WTC11 (cell line): ENCODE measurements at regions not wholly inside any gene's neighbourhood (a gene's known extent, or its start where the extent isn't known, plus 50 kb on each side); places are given as distances from the start of the nearest gene placed in this dataset.

Experiments used
- ATAC-seq: fragments of 200-7000 bp; cut with Tn5 transposase; 2 replicates; pipeline ENCODE4 v1.10.0; 2021; ENCODE audit warnings: mild to moderate bottlenecking, moderate library complexity
- CTCF ChIA-PET: fragments of 300-600 bp; sonication (Branson Sonifier 250); formaldehyde crosslinking; loops from one replicate; lab custom pipeline; 2021; ENCODE audit warnings: antibody characterized with exemption; lab: Charles Lee
- POLR2A ChIA-PET: fragments of 350-600 bp; sonication (Branson Sonifier 250); formaldehyde crosslinking; loops from one replicate; lab custom pipeline; 2021; ENCODE audit warnings: antibody characterized with exemption; lab: Charles Lee
- DNase-seq: peaks from one replicate; pipeline ENCODE4 v3.0.0; 2021; ENCODE audit warnings: low spot score
- H3K27ac Mint-ChIP-seq: 2 replicates; pipeline ENCODE4 v1.8.0; 2021; ENCODE audit warnings: mixed read lengths
- H3K27me3 Mint-ChIP-seq: 2 replicates; pipeline ENCODE4 v1.8.0; 2021; ENCODE audit warnings: low read depth, mild to moderate bottlenecking, moderate library complexity, mixed read lengths
- H3K36me3 Mint-ChIP-seq: 2 replicates; pipeline ENCODE4 v1.8.0; 2021; ENCODE audit warnings: mixed read lengths
- H3K4me1 Mint-ChIP-seq: 2 replicates; pipeline ENCODE4 v1.8.0; 2022; ENCODE audit warnings: mixed read lengths
- H3K4me3 Mint-ChIP-seq: 2 replicates; pipeline ENCODE4 v1.8.0; 2021; ENCODE audit warnings: mild to moderate bottlenecking, moderate library complexity, mixed read lengths
- H3K9me3 Mint-ChIP-seq: 2 replicates; pipeline ENCODE4 v1.8.0; 2021; ENCODE audit warnings: mixed read lengths
- ATF1 ChIP-seq: sonication (generic); formaldehyde crosslinking; IDR thresholded peaks from 2 replicates; pipeline ENCODE4 v1.8.1; 2023; ENCODE audit warnings: mild to moderate bottlenecking, moderate library complexity, missing genetic modification reagents
- CDX4 ChIP-seq: fragments of 250-450 bp; sonication (Bioruptor Pico); IDR thresholded peaks from 2 replicates; pipeline ENCODE4 v1.9.0; 2021; ENCODE audit warnings: moderate library complexity, mild to moderate bottlenecking, inconsistent platforms, borderline replicate concordance
- E2F5 ChIP-seq: sonication (generic); formaldehyde crosslinking; IDR thresholded peaks from 2 replicates; pipeline ENCODE4 v1.8.1; 2022; ENCODE audit warnings: mild to moderate bottlenecking, moderate library complexity, missing genetic modification reagents
- FOXJ3 ChIP-seq: sonication (generic); formaldehyde crosslinking; IDR thresholded peaks from 2 replicates; pipeline ENCODE4 v1.9.0; 2021; ENCODE audit warnings: missing genetic modification reagents, mild to moderate bottlenecking, borderline replicate concordance
- FOXP1 ChIP-seq: sonication (generic); formaldehyde crosslinking; IDR thresholded peaks from 2 replicates; pipeline ENCODE4 v1.8.0; 2022; ENCODE audit warnings: missing genetic modification reagents, mild to moderate bottlenecking, moderate library complexity, borderline replicate concordance
- IRF2 ChIP-seq: sonication (generic); formaldehyde crosslinking; IDR thresholded peaks from 2 replicates; pipeline ENCODE4 v1.8.0; 2022; ENCODE audit warnings: low read depth, missing genetic modification reagents, borderline replicate concordance
- JAZF1 ChIP-seq: fragments of 250-450 bp; sonication (Bioruptor Pico); IDR thresholded peaks from 2 replicates; pipeline ENCODE4 v1.9.0; 2021; ENCODE audit warnings: moderate library complexity, mild to moderate bottlenecking, inconsistent platforms
- NFATC4 ChIP-seq: fragments of 250-450 bp; sonication (Bioruptor Pico); IDR thresholded peaks from 2 replicates; pipeline ENCODE4 v1.9.0; 2021; ENCODE audit warnings: mild to moderate bottlenecking
- NFE2L1 ChIP-seq: sonication (generic); formaldehyde crosslinking; IDR thresholded peaks from 2 replicates; pipeline ENCODE4 v1.8.1; 2023; ENCODE audit warnings: missing genetic modification reagents
- PREB ChIP-seq: sonication (generic); formaldehyde crosslinking; IDR thresholded peaks from 2 replicates; pipeline ENCODE4 v1.8.1; 2022; ENCODE audit warnings: mild to moderate bottlenecking, missing genetic modification reagents, moderate library complexity, borderline replicate concordance
- PRRX2 ChIP-seq: fragments of 250-450 bp; sonication (Bioruptor Pico); IDR thresholded peaks from 2 replicates; pipeline ENCODE4 v1.8.0; 2021; ENCODE audit warnings: mild to moderate bottlenecking
- SMAD3 ChIP-seq: sonication (generic); formaldehyde crosslinking; IDR thresholded peaks from 2 replicates; pipeline ENCODE4 v1.8.0; 2022; ENCODE audit warnings: missing genetic modification reagents, mild to moderate bottlenecking, borderline replicate concordance
- SMAD4 ChIP-seq: sonication (generic); formaldehyde crosslinking; IDR thresholded peaks from 2 replicates; pipeline ENCODE4 v1.8.0; 2022; ENCODE audit warnings: mild to moderate bottlenecking, missing genetic modification reagents
- USF1 ChIP-seq: sonication (generic); formaldehyde crosslinking; IDR thresholded peaks from 2 replicates; pipeline ENCODE4 v1.8.0; 2022; ENCODE audit warnings: mild to moderate bottlenecking, missing genetic modification reagents
- ZNF423 ChIP-seq: fragments of 250-450 bp; sonication (Bioruptor Pico); IDR thresholded peaks from 2 replicates; pipeline ENCODE4 v2.1.2; 2022; ENCODE audit warnings: mild to moderate bottlenecking, moderate library complexity
- TF ChIP-seq, protein P1 (sequence below): sonication (generic); formaldehyde crosslinking; IDR thresholded peaks from 2 replicates; pipeline ENCODE4 v1.8.0; 2023; ENCODE audit warnings: missing genetic modification reagents
- TF ChIP-seq, protein P2 (sequence below): sonication (generic); formaldehyde crosslinking; IDR thresholded peaks from 2 replicates; pipeline ENCODE4 v1.8.1; 2023; ENCODE audit warnings: mild to moderate bottlenecking, missing genetic modification reagents, moderate library complexity
- TF ChIP-seq, protein P3 (sequence below): sonication (generic); formaldehyde crosslinking; IDR thresholded peaks from 2 replicates; pipeline ENCODE4 v1.8.0; 2022; ENCODE audit warnings: missing genetic modification reagents
- TF ChIP-seq, protein P4 (sequence below): sonication (generic); formaldehyde crosslinking; IDR thresholded peaks from 2 replicates; pipeline ENCODE4 v1.8.0; 2023; ENCODE audit warnings: mild to moderate bottlenecking, missing genetic modification reagents

DNA sequence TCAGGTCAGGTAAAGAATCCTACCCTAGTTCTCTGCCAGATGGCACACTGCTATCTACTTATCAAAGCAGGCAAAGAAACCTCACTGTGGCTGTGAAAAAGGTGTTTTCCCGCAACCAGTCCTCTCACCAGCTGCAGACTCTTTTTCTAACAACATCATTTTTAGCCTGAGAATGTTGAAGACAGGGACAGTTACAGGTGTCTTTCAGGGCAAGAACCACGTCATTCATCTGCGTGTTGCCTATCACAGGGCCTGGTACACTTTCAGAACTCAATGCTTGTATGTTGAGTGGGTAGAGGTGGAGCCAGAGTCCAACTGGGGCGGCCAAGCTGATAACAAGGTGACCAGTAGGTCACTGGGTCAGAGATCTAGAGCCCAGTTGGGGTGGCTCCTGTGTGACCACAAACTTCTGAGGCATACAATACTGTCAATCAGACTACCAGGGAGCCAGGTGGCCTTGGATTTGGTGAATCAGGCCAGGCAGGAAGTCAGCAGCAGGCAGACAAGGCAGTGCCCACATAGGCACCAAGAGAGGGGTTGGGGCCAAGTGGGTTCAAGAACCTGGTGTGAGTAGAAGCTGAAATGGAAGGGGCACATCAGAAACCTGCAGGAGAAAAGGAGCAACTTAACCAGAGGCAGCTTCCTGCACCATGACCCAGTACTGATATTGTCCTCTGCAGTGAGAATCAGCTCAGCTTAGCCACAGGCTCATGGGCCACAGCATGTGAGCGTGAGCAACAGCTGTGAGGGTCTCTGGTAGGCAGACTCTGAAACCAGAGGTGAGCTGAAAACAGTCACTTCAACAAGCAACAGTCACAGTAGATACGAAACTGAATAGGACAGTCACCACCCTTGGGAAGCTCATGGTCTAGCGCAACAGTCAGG is 123.6 kb downstream of the DTL start:
- TF ChIP-seq FOXP1 (CRISPR knock-in tag) (no peak), USF1 (CRISPR knock-in tag) (no peak), ATF1 (no peak), FOXJ3 (CRISPR knock-in tag) (no peak), NFATC4 (CRISPR knock-in tag) (no peak), IRF2 (CRISPR knock-in tag) (no peak), E2F5 (CRISPR knock-in tag) (no peak), NFE2L1 (CRISPR knock-in tag) (no peak), SMAD3 (CRISPR knock-in tag) (no peak), CDX4 (CRISPR knock-in tag) (no peak), ZNF423 (no peak), JAZF1 (CRISPR knock-in tag) (no peak), PRRX2 (CRISPR knock-in tag) (no peak), PREB (CRISPR knock-in tag) (no peak), SMAD4 (CRISPR knock-in tag) (no peak)
- TF ChIP-seq, protein P1, sequence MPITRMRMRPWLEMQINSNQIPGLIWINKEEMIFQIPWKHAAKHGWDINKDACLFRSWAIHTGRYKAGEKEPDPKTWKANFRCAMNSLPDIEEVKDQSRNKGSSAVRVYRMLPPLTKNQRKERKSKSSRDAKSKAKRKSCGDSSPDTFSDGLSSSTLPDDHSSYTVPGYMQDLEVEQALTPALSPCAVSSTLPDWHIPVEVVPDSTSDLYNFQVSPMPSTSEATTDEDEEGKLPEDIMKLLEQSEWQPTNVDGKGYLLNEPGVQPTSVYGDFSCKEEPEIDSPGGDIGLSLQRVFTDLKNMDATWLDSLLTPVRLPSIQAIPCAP, result no peak
- TF ChIP-seq, protein P2, sequence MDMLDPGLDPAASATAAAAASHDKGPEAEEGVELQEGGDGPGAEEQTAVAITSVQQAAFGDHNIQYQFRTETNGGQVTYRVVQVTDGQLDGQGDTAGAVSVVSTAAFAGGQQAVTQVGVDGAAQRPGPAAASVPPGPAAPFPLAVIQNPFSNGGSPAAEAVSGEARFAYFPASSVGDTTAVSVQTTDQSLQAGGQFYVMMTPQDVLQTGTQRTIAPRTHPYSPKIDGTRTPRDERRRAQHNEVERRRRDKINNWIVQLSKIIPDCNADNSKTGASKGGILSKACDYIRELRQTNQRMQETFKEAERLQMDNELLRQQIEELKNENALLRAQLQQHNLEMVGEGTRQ (CRISPR knock-in tag), result no peak
- TF ChIP-seq, protein P3, sequence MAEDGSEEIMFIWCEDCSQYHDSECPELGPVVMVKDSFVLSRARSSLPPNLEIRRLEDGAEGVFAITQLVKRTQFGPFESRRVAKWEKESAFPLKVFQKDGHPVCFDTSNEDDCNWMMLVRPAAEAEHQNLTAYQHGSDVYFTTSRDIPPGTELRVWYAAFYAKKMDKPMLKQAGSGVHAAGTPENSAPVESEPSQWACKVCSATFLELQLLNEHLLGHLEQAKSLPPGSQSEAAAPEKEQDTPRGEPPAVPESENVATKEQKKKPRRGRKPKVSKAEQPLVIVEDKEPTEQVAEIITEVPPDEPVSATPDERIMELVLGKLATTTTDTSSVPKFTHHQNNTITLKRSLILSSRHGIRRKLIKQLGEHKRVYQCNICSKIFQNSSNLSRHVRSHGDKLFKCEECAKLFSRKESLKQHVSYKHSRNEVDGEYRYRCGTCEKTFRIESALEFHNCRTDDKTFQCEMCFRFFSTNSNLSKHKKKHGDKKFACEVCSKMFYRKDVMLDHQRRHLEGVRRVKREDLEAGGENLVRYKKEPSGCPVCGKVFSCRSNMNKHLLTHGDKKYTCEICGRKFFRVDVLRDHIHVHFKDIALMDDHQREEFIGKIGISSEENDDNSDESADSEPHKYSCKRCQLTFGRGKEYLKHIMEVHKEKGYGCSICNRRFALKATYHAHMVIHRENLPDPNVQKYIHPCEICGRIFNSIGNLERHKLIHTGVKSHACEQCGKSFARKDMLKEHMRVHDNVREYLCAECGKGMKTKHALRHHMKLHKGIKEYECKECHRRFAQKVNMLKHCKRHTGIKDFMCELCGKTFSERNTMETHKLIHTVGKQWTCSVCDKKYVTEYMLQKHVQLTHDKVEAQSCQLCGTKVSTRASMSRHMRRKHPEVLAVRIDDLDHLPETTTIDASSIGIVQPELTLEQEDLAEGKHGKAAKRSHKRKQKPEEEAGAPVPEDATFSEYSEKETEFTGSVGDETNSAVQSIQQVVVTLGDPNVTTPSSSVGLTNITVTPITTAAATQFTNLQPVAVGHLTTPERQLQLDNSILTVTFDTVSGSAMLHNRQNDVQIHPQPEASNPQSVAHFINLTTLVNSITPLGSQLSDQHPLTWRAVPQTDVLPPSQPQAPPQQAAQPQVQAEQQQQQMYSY (CRISPR knock-in tag), result no peak
- TF ChIP-seq, protein P4, sequence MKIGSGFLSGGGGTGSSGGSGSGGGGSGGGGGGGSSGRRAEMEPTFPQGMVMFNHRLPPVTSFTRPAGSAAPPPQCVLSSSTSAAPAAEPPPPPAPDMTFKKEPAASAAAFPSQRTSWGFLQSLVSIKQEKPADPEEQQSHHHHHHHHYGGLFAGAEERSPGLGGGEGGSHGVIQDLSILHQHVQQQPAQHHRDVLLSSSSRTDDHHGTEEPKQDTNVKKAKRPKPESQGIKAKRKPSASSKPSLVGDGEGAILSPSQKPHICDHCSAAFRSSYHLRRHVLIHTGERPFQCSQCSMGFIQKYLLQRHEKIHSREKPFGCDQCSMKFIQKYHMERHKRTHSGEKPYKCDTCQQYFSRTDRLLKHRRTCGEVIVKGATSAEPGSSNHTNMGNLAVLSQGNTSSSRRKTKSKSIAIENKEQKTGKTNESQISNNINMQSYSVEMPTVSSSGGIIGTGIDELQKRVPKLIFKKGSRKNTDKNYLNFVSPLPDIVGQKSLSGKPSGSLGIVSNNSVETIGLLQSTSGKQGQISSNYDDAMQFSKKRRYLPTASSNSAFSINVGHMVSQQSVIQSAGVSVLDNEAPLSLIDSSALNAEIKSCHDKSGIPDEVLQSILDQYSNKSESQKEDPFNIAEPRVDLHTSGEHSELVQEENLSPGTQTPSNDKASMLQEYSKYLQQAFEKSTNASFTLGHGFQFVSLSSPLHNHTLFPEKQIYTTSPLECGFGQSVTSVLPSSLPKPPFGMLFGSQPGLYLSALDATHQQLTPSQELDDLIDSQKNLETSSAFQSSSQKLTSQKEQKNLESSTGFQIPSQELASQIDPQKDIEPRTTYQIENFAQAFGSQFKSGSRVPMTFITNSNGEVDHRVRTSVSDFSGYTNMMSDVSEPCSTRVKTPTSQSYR (CRISPR knock-in tag), result no peak
- no peaks in the 10 kb centered on the region for H3K36me3 Mint-ChIP-seq
- no peak for DNase-seq
- H3K4me1 Mint-ChIP-seq, result no peaks in the 10 kb centered on the region
- H3K27ac Mint-ChIP-seq, result peak overlapping the region; percentile 65; the same call in 1 of the 2 replicates
- no peak overlapping the region for H3K4me3 Mint-ChIP-seq
- ChIA-PET POLR2A (no interaction called here), CTCF (interaction anchor here (0.8 kb wide), 1 partner anchor 209 kb away, joined by 3 read pairs; no protein-coding TSS in a partner anchor)
- no peaks in the 10 kb centered on the region for H3K9me3 Mint-ChIP-seq
- H3K27me3 Mint-ChIP-seq, result no peaks in the 10 kb centered on the region
- ATAC-seq, result no peak
